Neural progenitor cell (in vitro differentiated cells): ENCODE measurements at regions not wholly inside any gene's neighbourhood (a gene's known extent, or its start where the extent isn't known, plus 50 kb on each side); places are given as distances from the start of the nearest gene placed in this dataset.

Experiments
- EZH2phosphoT487 ChIP-seq: fragments of 200-600 bp; sonication (generic); IDR thresholded peaks from 2 replicates; pipeline ENCODE4 v1.6.1; 2017; ENCODE audit warnings: antibody characterized with exemption
- TF ChIP-seq, protein P1 (sequence below): fragments of 200-600 bp; sonication (generic); IDR thresholded peaks from 2 replicates; pipeline ENCODE4 v1.5.1; 2017; ENCODE audit warnings: antibody characterized with exemption, mild to moderate bottlenecking

DNA sequence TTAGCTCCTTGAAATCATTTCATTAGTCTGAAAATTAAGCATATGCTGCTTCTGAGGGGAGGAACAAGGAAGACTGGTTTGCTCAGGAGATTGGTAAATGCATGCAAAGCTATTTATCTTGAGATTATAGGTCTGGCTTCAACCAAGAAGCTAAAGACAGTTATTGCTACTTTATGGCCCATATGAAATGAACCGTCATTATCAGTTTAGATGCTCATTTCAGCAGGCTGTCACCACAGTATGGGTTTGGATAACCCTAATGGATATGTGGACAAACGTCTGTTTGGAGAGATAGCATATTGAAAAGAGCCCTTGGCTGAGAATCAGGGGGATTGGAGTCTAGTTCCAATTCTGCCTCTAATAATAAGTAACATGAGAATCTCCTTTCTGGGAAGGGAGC lies 922.6 kb downstream of the TUSC7 start:
- TF ChIP-seq, protein P1, sequence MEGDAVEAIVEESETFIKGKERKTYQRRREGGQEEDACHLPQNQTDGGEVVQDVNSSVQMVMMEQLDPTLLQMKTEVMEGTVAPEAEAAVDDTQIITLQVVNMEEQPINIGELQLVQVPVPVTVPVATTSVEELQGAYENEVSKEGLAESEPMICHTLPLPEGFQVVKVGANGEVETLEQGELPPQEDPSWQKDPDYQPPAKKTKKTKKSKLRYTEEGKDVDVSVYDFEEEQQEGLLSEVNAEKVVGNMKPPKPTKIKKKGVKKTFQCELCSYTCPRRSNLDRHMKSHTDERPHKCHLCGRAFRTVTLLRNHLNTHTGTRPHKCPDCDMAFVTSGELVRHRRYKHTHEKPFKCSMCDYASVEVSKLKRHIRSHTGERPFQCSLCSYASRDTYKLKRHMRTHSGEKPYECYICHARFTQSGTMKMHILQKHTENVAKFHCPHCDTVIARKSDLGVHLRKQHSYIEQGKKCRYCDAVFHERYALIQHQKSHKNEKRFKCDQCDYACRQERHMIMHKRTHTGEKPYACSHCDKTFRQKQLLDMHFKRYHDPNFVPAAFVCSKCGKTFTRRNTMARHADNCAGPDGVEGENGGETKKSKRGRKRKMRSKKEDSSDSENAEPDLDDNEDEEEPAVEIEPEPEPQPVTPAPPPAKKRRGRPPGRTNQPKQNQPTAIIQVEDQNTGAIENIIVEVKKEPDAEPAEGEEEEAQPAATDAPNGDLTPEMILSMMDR = no peak
- TF ChIP-seq EZH2phosphoT487 = no peak
